T-cell (primary cell): ENCODE measurements at regions not wholly inside any gene's neighbourhood (a gene's known extent, or its start where the extent isn't known, plus 50 kb on each side); places are given as distances from the start of the nearest gene placed in this dataset.

ENCODE experiments used
- ATAC-seq, 4 experiments: fragments of 200-7000 bp in 3 of 4; fragments of 150-1000 bp in 1 of 4; cut with Tn5 transposase; replicated peaks in 1 of 4; 1 replicate in 3 of 4; 2 replicates in 1 of 4; pipeline ENCODE4 v1.10.0; 2021; ENCODE audit warnings: moderate library complexity in 3 of 4, mild to moderate bottlenecking in 2 of 4, moderate number of reproducible peaks in 1 of 4
- CTCF ChIA-PET, 2 donors: fragments of 300-600 bp; sonication (Branson Sonifier 250); formaldehyde crosslinking; loops; one replicate each; lab custom pipeline; 2022; ENCODE audit warnings: antibody characterized with exemption in 2 of 2; lab: Charles Lee
- POLR2A ChIA-PET, 2 donors: fragments of 300-600 bp; sonication (Branson Sonifier 250); formaldehyde crosslinking; loops; one replicate each; lab custom pipeline; 2022; ENCODE audit warnings: antibody characterized with exemption in 2 of 2; lab: Charles Lee
- DNase-seq, 35 experiments: peaks; one replicate each; pipeline versions ENCODE4 v3.0.0 to v3.0.0-alpha.2; 2013 to 2023
- H3K27ac ChIP-seq: one replicate; pipeline ENCODE4 v1.5.1; 2013; ENCODE audit warnings: low read length
- H3K27me3 ChIP-seq, 2 experiments: replicated peaks in 1 of 2; 1 replicate in 1 of 2; 2 replicates in 1 of 2; pipeline versions ENCODE4 v1.6.1 to v1.7.0; 2013; ENCODE audit warnings: low read length in 1 of 2, mixed read lengths in 1 of 2; ENCODE audit not compliant: control insufficient read depth in 2 of 2, insufficient read depth in 2 of 2; ENCODE audit errors: extremely low read depth in 1 of 2
- H3K36me3 ChIP-seq, 2 donors: 1 replicate in 1 of 2; 2 replicates in 1 of 2; pipeline versions ENCODE4 v1.6.1 to v1.7.0; 2013; ENCODE audit warnings: low read length in 1 of 2; ENCODE audit not compliant: control insufficient read depth in 2 of 2, insufficient read depth in 1 of 2; ENCODE audit errors: extremely low read depth in 1 of 2
- H3K4me1 ChIP-seq, 2 experiments: 1 replicate in 1 of 2; 2 replicates in 1 of 2; pipeline versions ENCODE4 v1.6.1 to v1.7.0; 2013; ENCODE audit warnings: low read length in 2 of 2, mixed read lengths in 1 of 2; ENCODE audit not compliant: insufficient read depth in 2 of 2, control insufficient read depth in 1 of 2; ENCODE audit errors: extremely low read depth in 1 of 2
- H3K4me3 ChIP-seq, 2 donors: 1 replicate in 1 of 2; 2 replicates in 1 of 2; pipeline versions ENCODE4 v1.5.1 to v1.7.0; 2013; ENCODE audit warnings: mild to moderate bottlenecking in 2 of 2, low read length in 1 of 2, moderate library complexity in 1 of 2; ENCODE audit not compliant: control insufficient read depth in 1 of 2; ENCODE audit errors: extremely low read depth in 1 of 2
- H3K9me3 ChIP-seq: 2 replicates; pipeline ENCODE4 v1.7.0; 2013
- H3K27ac Mint-ChIP-seq, 2 donors: one replicate each; pipeline ENCODE4 v1.8.0; 2020 to 2021; ENCODE audit warnings: mild to moderate bottlenecking in 2 of 2, mixed read lengths in 2 of 2
- H3K27me3 Mint-ChIP-seq, 2 donors: one replicate each; pipeline ENCODE4 v1.8.0; 2021 to 2022; ENCODE audit warnings: mixed read lengths in 2 of 2
- H3K36me3 Mint-ChIP-seq: one replicate; pipeline ENCODE4 v1.8.0; 2021; ENCODE audit warnings: mixed read lengths
- H3K4me1 Mint-ChIP-seq, 3 donors: one replicate each; pipeline ENCODE4 v1.8.0; 2020 to 2022; ENCODE audit warnings: mixed read lengths in 3 of 3, mild to moderate bottlenecking in 1 of 3
- H3K4me3 Mint-ChIP-seq, 3 donors: one replicate each; pipeline ENCODE4 v1.8.0; 2020 to 2022; ENCODE audit warnings: mild to moderate bottlenecking in 3 of 3, mixed read lengths in 3 of 3, moderate library complexity in 3 of 3
- H3K9me3 Mint-ChIP-seq, 3 donors: one replicate each; pipeline ENCODE4 v1.8.0; 2020 to 2022; ENCODE audit warnings: mixed read lengths in 3 of 3
- WGBS: methylation state at CpG from one replicate; pipeline ENCODE4 v1.1.5; 2013; ENCODE audit warnings: missing lambda C conversion rate; ENCODE audit not compliant: insufficient coverage; 5-methylcytosine and 5-hydroxymethylcytosine counted together

DNA sequence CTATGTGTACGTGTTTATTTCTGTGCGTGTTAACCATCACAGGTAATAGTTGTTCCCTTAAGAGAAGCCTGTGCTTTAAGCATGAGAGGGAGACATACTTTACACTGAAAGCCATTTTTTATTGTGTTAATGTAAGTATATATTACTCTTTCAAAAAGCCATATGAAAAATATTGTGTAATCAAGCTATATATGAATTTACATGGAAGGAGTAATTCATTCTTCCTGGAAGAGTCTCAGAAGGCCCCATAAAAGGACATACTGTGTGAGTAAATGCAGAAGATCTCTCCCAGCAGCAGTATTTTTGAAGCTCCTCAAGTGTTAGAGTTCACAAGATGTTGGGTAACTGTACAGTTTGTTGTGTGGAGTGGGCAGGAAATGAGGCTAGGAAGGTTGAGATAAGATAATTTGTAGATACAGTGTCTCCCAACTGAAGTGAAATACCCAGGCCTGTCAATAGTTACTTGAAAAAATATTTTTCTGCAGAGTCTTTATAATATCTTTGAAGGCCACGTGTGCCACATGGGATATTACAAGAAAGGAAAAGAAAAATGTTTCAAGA, 138.3 kb downstream of the PTGER3 start:
- DNase-seq (no peak), ATAC-seq (no peak)
- WGBS: no CpG with 5 or more reads among the region's 3 CpGs
- Mint-ChIP-seq H3K4me1 (no peaks in the 10 kb centered on the region), H3K4me3 (no peak overlapping the region), H3K9me3 (peaks cover 0 to 9% (median 1%) of the 10 kb centered on the region in 3 donors), H3K27me3 (no peaks in the 10 kb centered on the region), H3K27ac (no peak overlapping the region), H3K36me3 (no peaks in the 10 kb centered on the region)
- ChIA-PET CTCF (no interaction called here), POLR2A (no interaction called here)
- Histone ChIP-seq H3K27ac (no peak overlapping the region), H3K9me3 (no peaks in the 10 kb centered on the region), H3K36me3 (no peaks in the 10 kb centered on the region), H3K4me3 (no peak overlapping the region), H3K27me3 (no peaks in the 10 kb centered on the region), H3K4me1 (peaks cover 0 to 15% of the 10 kb centered on the region in 2 experiments)

DNA sequence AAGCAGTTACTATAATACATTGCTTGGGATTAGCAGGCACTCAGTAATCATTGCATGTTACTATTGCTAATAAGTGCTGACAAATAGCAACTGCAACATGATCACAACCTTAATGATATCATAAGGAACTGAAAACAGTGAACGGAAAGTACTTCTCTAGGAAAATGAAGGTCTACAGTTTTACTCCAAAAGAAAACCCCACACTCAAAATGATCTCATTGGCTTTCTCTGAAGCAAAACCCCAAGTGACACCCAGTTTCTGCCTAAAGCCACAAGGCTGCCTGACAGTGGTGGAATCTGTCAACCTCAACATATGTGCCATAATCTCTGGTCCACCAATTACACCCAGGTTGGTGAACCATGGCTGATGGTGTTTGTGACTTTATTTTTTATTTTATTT, 137.6 kb downstream of the PTGER3 start:
- H3K4me1 ChIP-seq: peaks cover 0 to 15% of the 10 kb centered on the region in 2 experiments
- WGBS: no CpG with 5 or more reads among the region's 1 CpG
- H3K27ac Mint-ChIP-seq: no peak overlapping the region
- H3K27ac ChIP-seq: no peak overlapping the region
- H3K36me3 ChIP-seq: no peaks in the 10 kb centered on the region
- H3K4me3 Mint-ChIP-seq: no peak overlapping the region
- no peaks in the 10 kb centered on the region for H3K9me3 ChIP-seq
- DNase-seq: no peak
- no peak for ATAC-seq
- no peak overlapping the region for H3K4me3 ChIP-seq
- no peaks in the 10 kb centered on the region for H3K27me3 ChIP-seq
- H3K9me3 Mint-ChIP-seq: peaks cover 0 to 9% (median 0%) of the 10 kb centered on the region in 3 donors
- ChIA-PET CTCF (no interaction called here), POLR2A (no interaction called here)
- no peaks in the 10 kb centered on the region for H3K36me3 Mint-ChIP-seq
- H3K4me1 Mint-ChIP-seq: no peaks in the 10 kb centered on the region
- no peaks in the 10 kb centered on the region for H3K27me3 Mint-ChIP-seq

DNA sequence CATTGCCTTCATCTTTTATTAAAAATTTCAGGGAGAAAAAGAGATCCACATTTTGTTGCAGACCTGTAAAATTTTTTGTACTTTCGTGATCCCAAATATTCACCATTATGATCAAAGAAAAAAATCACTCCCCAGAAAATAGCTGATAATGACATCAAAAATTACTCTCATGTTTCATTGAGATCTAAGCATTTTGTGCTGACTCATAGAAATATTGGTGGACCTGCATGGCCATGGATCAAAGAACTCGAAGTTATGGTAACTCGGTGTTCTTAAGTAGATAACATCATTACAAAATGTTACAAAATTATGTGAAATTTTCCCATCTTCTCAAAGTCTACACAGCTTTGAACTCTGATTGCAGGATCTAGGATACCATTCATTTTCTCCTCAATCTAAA, 135.8 kb downstream of the PTGER3 start:
- Histone ChIP-seq H3K9me3 (no peaks in the 10 kb centered on the region), H3K36me3 (no peaks in the 10 kb centered on the region), H3K27ac (no peak overlapping the region), H3K4me1 (peaks cover 0 to 15% of the 10 kb centered on the region in 2 experiments), H3K27me3 (no peaks in the 10 kb centered on the region), H3K4me3 (no peak overlapping the region)
- no peak overlapping the region for H3K27ac Mint-ChIP-seq
- CTCF ChIA-PET: no interaction called here
- no peaks in the 10 kb centered on the region for H3K36me3 Mint-ChIP-seq
- H3K4me1 Mint-ChIP-seq: no peaks in the 10 kb centered on the region
- H3K27me3 Mint-ChIP-seq: peaks cover 0 to 4% of the 10 kb centered on the region in 2 donors
- POLR2A ChIA-PET: no interaction called here
- H3K4me3 Mint-ChIP-seq: no peak overlapping the region
- ATAC-seq: no peak
- WGBS: no CpG with 5 or more reads among the region's 3 CpGs
- no peak for DNase-seq
- peaks cover 0 to 9% (median 0%) of the 10 kb centered on the region in 3 donors for H3K9me3 Mint-ChIP-seq

DNA sequence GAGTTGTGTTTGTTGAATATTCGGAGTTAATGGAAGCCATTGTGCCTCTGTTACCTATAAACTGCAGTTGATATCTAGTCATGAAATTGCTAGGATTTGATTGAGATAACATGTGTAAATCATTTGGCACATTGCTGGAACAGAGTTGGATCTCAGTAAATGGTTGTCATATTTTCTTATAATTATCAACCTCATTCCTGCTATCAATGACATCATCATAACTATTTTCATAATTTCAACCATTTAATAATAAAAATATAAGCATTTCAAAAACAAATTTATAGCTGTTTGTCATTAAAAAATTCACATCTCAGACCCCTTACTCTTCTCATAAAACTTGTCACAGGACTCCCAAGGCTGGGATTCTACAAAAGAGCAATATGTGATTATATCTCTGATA, 133.4 kb downstream of the PTGER3 start:
- no peaks in the 10 kb centered on the region for H3K27me3 ChIP-seq
- POLR2A ChIA-PET: no interaction called here
- H3K4me1 ChIP-seq: peaks cover 0 to 4% of the 10 kb centered on the region in 2 experiments
- CTCF ChIA-PET: no interaction called here
- H3K4me3 ChIP-seq: no peak overlapping the region
- Mint-ChIP-seq H3K4me1 (no peaks in the 10 kb centered on the region), H3K27ac (no peak overlapping the region), H3K36me3 (no peaks in the 10 kb centered on the region), H3K27me3 (peaks cover 0 to 4% of the 10 kb centered on the region in 2 donors), H3K9me3 (peaks cover 0 to 9% (median 0%) of the 10 kb centered on the region in 3 donors), H3K4me3 (no peak overlapping the region)
- 100% methylated on average over 1 of the region's 1 CpG for WGBS
- DNase-seq (no peak), ATAC-seq (no peak)
- H3K36me3 ChIP-seq: no peaks in the 10 kb centered on the region
- H3K9me3 ChIP-seq: no peaks in the 10 kb centered on the region
- H3K27ac ChIP-seq: no peak overlapping the region

DNA sequence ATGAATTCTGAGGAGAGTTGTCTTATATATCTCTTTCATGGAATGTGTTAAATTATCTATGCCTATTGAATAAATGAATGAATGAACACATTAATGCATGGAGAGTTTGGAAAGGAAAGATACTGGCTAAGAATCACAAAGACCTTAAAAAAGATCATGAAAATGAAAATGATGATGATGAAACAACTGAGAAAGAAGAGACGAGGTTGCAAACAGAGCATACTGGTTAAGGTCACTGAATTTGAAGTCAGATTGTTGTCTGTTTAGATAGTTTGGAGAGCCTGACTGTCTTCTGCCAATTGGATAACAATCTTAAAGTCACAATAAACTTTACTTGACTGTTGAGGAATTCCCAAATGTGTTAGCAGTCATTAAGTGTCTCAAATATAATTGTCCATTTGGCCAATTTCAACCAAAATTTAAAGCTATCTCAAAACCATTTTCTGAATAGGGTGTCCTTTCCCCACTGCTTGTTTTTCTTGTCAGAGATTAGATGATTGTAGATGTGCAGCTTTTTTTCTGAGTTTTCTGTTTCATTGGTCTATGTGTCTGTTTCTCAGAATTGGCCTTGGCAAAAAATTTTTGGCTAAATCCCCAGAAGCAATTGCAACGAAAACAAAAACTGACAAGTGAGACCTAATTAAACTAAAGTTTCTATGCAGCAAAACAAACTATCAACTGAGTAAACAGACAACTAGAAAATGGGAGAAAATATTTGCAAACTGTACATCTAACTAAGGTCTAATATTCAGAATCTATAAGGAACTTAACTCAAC, 132.2 kb downstream of the PTGER3 start:
- no peaks in the 10 kb centered on the region for H3K36me3 Mint-ChIP-seq
- no peaks in the 10 kb centered on the region for H3K36me3 ChIP-seq
- H3K4me3 Mint-ChIP-seq: no peak overlapping the region
- ATAC-seq (no peak), DNase-seq (no peak)
- ChIA-PET POLR2A (no interaction called here), CTCF (no interaction called here)
- no peak overlapping the region for H3K27ac Mint-ChIP-seq
- no peaks in the 10 kb centered on the region for H3K27me3 ChIP-seq
- peaks cover 0 to 4% of the 10 kb centered on the region in 2 donors for H3K27me3 Mint-ChIP-seq
- H3K4me1 ChIP-seq: no peaks in the 10 kb centered on the region
- WGBS: no CpG with 5 or more reads among the region's 2 CpGs
- no peak overlapping the region for H3K4me3 ChIP-seq
- H3K4me1 Mint-ChIP-seq: no peaks in the 10 kb centered on the region
- no peak overlapping the region for H3K27ac ChIP-seq
- no peaks in the 10 kb centered on the region for H3K9me3 ChIP-seq
- peaks cover 0 to 14% (median 0%) of the 10 kb centered on the region in 3 donors for H3K9me3 Mint-ChIP-seq

DNA sequence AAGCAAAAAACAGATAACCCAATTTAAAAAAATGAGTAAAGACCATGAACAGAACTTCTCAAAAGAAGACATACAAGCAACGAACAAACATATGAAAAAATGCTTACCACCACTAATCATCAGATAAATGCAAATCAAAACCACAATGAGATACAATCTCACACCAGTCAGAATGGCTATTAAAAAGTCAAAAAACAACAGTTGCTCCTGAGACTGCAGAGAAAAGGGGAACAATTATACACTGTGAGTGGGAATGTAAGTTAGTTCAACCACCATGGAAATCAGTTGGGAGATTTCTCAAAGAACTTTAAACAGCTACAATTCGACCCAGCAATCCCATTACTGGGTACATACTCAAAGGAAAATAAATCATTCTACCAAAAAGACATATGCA, 131.6 kb downstream of the PTGER3 start:
- Mint-ChIP-seq H3K9me3 (peaks cover 0 to 16% (median 0%) of the 10 kb centered on the region in 3 donors), H3K36me3 (no peaks in the 10 kb centered on the region), H3K27ac (no peak overlapping the region), H3K27me3 (peaks cover 0 to 4% of the 10 kb centered on the region in 2 donors), H3K4me3 (no peak overlapping the region), H3K4me1 (no peaks in the 10 kb centered on the region)
- Histone ChIP-seq H3K27me3 (no peaks in the 10 kb centered on the region), H3K4me1 (no peaks in the 10 kb centered on the region), H3K9me3 (no peaks in the 10 kb centered on the region), H3K4me3 (no peak overlapping the region), H3K36me3 (no peaks in the 10 kb centered on the region), H3K27ac (no peak overlapping the region)
- no peak for DNase-seq
- CTCF ChIA-PET: no interaction called here
- no peak for ATAC-seq
- POLR2A ChIA-PET: no interaction called here
- WGBS: 14% methylated on average over 1 of the region's 2 CpGs
